ENCODE measurements at regions not wholly inside any gene's neighbourhood (a gene's known extent, or its start where the extent isn't known, plus 50 kb on each side); places are given as distances from the start of the nearest gene placed in this dataset.

GRCh38 chr10:33071857-33072256 lies 113.8 kb upstream of the ITGB1 start:
- TF ChIP-seq CTCF (IDR thresholded peaks at IDR 0.05; ENCODE audit: low read depth, low read length) (no peak), EZH2phosphoT487 (IDR thresholded peaks at IDR 0.05; ENCODE audit: low read depth) (no peak)
